Astrocyte (in vitro differentiated cells and primary cell): ENCODE measurements at regions not wholly inside any gene's neighbourhood (a gene's known extent, or its start where the extent isn't known, plus 50 kb on each side); places are given as distances from the start of the nearest gene placed in this dataset.

Experiments used
- EZH2 ChIP-seq: IDR thresholded peaks from 2 replicates; pipeline ENCODE4 v1.6.1; 2012; ENCODE audit warnings: mild to moderate bottlenecking, low read length, inconsistent platforms; ENCODE audit not compliant: insufficient read depth
- TF ChIP-seq, protein P1 (sequence below): IDR thresholded peaks from 2 replicates; pipeline ENCODE4 v1.5.1; 2011; ENCODE audit warnings: low read depth, mild to moderate bottlenecking, inconsistent platforms, low read length, moderate library complexity; ENCODE audit not compliant: insufficient read depth

GRCh38 chr3:102686792-102687191 lies 252.0 kb downstream of the ZPLD1 start:
- TF ChIP-seq, protein P1, sequence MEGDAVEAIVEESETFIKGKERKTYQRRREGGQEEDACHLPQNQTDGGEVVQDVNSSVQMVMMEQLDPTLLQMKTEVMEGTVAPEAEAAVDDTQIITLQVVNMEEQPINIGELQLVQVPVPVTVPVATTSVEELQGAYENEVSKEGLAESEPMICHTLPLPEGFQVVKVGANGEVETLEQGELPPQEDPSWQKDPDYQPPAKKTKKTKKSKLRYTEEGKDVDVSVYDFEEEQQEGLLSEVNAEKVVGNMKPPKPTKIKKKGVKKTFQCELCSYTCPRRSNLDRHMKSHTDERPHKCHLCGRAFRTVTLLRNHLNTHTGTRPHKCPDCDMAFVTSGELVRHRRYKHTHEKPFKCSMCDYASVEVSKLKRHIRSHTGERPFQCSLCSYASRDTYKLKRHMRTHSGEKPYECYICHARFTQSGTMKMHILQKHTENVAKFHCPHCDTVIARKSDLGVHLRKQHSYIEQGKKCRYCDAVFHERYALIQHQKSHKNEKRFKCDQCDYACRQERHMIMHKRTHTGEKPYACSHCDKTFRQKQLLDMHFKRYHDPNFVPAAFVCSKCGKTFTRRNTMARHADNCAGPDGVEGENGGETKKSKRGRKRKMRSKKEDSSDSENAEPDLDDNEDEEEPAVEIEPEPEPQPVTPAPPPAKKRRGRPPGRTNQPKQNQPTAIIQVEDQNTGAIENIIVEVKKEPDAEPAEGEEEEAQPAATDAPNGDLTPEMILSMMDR = no peak
- no peak for TF ChIP-seq EZH2
